Karpas-422 (cell line): ENCODE measurements at regions not wholly inside any gene's neighbourhood (a gene's known extent, or its start where the extent isn't known, plus 50 kb on each side); places are given as distances from the start of the nearest gene placed in this dataset.

Experiments
- DNase-seq: peaks from one replicate; pipeline ENCODE4 v3.0.0-alpha.2; 2015
- H2AFZ ChIP-seq: fragments of 200-600 bp; sonication (generic); 2 replicates; pipeline ENCODE4 v1.6.1; 2014; ENCODE audit warnings: antibody characterized with exemption, low read length, mixed read lengths
- H3K27ac ChIP-seq: fragments of 200-600 bp; sonication (generic); 2 replicates; pipeline ENCODE4 v1.5.1; 2014; ENCODE audit warnings: mild to moderate bottlenecking, low read length, moderate library complexity
- H3K27me3 ChIP-seq: fragments of 200-600 bp; sonication (generic); 2 replicates; pipeline ENCODE4 v1.6.1; 2014; ENCODE audit warnings: low read length, mixed read lengths
- H3K36me3 ChIP-seq: fragments of 200-600 bp; sonication (generic); 2 replicates; pipeline ENCODE4 v1.6.1; 2014; ENCODE audit warnings: low read length, mixed read lengths; ENCODE audit not compliant: insufficient read depth
- H3K4me1 ChIP-seq: fragments of 200-600 bp; sonication (generic); 2 replicates; pipeline ENCODE4 v1.6.1; 2014; ENCODE audit warnings: mild to moderate bottlenecking, low read length, mixed read lengths
- H3K4me2 ChIP-seq: fragments of 200-600 bp; sonication (generic); 2 replicates; pipeline ENCODE4 v1.6.1; 2014; ENCODE audit warnings: low read length, low read depth, mild to moderate bottlenecking; ENCODE audit not compliant: poor library complexity, severe bottlenecking
- H3K4me3 ChIP-seq: fragments of 200-600 bp; sonication (generic); 2 replicates; pipeline ENCODE4 v1.5.1; 2014; ENCODE audit warnings: mild to moderate bottlenecking, antibody characterized with exemption, low read length, mixed read lengths
- H3K79me2 ChIP-seq: fragments of 200-600 bp; sonication (generic); 2 replicates; pipeline ENCODE4 v1.6.1; 2014; ENCODE audit warnings: mild to moderate bottlenecking, low read length, mixed read lengths
- H3K9ac ChIP-seq: fragments of 200-600 bp; sonication (generic); 2 replicates; pipeline ENCODE4 v1.6.0; 2014; ENCODE audit warnings: low read length
- H3K9me2 ChIP-seq: fragments of 200-600 bp; sonication (generic), shearing (Covaris generic); replicated peaks from 2 replicates; pipeline ENCODE4 v1.6.0; 2014; ENCODE audit warnings: mild to moderate bottlenecking, low read length, moderate library complexity; ENCODE audit not compliant: insufficient read depth
- H3K9me3 ChIP-seq: fragments of 300-700, 200-600 bp; sonication (generic); 2 replicates; pipeline ENCODE4 v1.6.1; 2014; ENCODE audit warnings: low read length, mixed read lengths
- H4K20me1 ChIP-seq: fragments of 200-600 bp; sonication (generic); 2 replicates; pipeline ENCODE4 v1.6.1; 2014; ENCODE audit warnings: mild to moderate bottlenecking, antibody characterized with exemption, low read length, low read depth; ENCODE audit not compliant: insufficient read depth

DNA sequence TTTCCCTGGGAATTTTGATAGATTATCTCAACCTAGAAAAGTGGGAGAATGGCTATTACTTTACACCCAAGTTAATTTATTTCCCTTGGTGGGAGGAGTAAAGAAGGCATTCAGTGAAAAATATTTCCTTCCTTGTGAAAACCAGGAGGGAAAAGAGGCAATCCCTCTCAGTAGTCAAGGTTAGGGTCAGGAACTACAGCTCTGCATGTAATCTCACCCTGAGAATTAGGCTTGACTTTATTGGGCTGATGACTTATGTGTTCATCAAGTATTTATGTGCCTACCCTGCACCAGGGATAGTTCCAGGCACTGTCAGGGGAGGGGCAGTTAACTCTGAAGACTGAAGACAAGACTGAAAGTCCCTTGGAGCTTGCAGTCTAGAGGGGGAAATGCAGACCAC is 281.8 kb downstream of the DLEU7 start:
- H3K9me2 ChIP-seq, result no peaks in the 10 kb centered on the region
- no peak overlapping the region for H2AFZ ChIP-seq
- no peak overlapping the region for H3K4me3 ChIP-seq
- H4K20me1 ChIP-seq, result no peaks in the 10 kb centered on the region
- H3K4me2 ChIP-seq, result no peak overlapping the region
- H3K36me3 ChIP-seq, result no peaks in the 10 kb centered on the region
- no peaks in the 10 kb centered on the region for H3K79me2 ChIP-seq
- H3K27ac ChIP-seq, result no peak overlapping the region
- no peaks in the 10 kb centered on the region for H3K9me3 ChIP-seq
- H3K27me3 ChIP-seq, result 0 out of 2 replicates have a peak, but pooled peaks cover 2% of the 10 kb centered on the region
- H3K4me1 ChIP-seq, result no peaks in the 10 kb centered on the region
- no peak overlapping the region for H3K9ac ChIP-seq
- DNase-seq, result no peak

DNA sequence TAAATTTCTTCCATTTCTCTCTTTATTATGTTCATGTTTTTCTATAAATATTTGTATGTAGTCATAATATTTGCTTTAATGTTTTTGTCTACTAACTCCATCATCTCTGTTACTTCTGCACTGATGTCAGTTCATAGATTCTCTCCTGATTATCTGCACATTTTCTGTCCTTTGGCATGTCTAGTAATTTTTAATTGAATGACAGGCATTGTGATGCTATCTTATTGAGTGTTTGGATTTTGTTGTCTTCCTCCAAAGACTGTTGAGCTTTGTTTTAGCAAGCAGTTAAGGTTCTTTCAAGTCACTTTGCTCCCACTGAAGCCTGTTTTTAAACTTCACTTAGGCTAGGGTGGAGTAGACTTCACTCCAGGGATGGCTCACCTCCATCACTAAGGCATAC is 276.8 kb downstream of the DLEU7 start:
- DNase-seq, result no peak
- H3K27me3 ChIP-seq, result no peaks in the 10 kb centered on the region
- no peak overlapping the region for H3K27ac ChIP-seq
- H3K36me3 ChIP-seq, result no peaks in the 10 kb centered on the region
- H3K4me2 ChIP-seq, result no peak overlapping the region
- H3K79me2 ChIP-seq, result no peaks in the 10 kb centered on the region
- peaks cover 4% of the 10 kb centered on the region; the same call in 1 of the 2 replicates for H3K4me1 ChIP-seq
- H3K9ac ChIP-seq, result no peak overlapping the region
- H2AFZ ChIP-seq, result no peak overlapping the region
- H3K4me3 ChIP-seq, result no peak overlapping the region
- H3K9me3 ChIP-seq, result no peaks in the 10 kb centered on the region
- H4K20me1 ChIP-seq, result no peaks in the 10 kb centered on the region
- no peaks in the 10 kb centered on the region for H3K9me2 ChIP-seq

DNA sequence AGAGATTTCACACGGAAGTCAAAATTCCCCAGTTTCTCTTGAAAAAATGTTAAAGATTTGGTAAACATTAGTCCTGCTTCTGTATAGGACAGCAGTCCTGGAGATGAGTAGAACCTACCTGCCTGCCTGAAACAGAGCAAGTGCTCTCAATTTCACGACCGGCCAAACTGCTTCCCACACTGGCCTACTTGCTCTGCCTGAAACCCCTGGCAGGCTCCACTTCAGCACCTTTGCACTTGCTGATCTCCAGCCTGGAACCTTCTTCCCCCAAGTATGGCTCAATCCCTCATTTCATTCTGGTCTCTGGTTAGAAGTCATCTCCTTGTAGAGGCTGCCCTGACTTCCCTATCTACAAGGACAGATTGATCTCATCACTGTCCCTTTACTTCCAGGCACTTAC is 271.4 kb downstream of the DLEU7 start:
- H4K20me1 ChIP-seq, result no peaks in the 10 kb centered on the region
- no peak overlapping the region for H3K4me2 ChIP-seq
- H3K4me3 ChIP-seq, result no peak overlapping the region
- H3K9me3 ChIP-seq, result no peaks in the 10 kb centered on the region
- H3K79me2 ChIP-seq, result no peaks in the 10 kb centered on the region
- H3K9me2 ChIP-seq, result no peaks in the 10 kb centered on the region
- no peaks in the 10 kb centered on the region for H3K27me3 ChIP-seq
- no peaks in the 10 kb centered on the region for H3K36me3 ChIP-seq
- H3K9ac ChIP-seq, result no peak overlapping the region
- H2AFZ ChIP-seq, result no peak overlapping the region
- H3K27ac ChIP-seq, result no peak overlapping the region
- H3K4me1 ChIP-seq, result peaks cover 8% of the 10 kb centered on the region
- no peak for DNase-seq

DNA sequence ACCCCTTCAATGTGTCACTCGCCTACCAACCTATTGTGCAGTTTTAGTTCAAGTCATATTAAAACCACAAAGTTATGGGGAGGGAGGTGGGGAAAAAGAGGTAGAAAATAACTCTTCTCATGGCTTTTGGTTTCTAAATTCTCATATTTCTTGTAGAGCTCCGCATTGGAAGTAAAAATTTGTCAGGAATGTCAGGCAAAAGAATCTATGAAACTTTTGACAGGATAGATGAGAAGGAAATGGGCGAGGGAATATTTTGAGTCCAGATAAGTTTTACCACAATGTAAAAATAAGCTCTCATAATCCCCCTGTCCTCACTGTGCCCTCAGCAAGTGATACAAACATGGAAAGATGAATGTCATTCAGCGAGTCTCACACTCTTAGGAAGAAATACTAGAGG is 270.4 kb downstream of the DLEU7 start:
- H3K27me3 ChIP-seq, result no peaks in the 10 kb centered on the region
- no peaks in the 10 kb centered on the region for H3K36me3 ChIP-seq
- no peak for DNase-seq
- no peak overlapping the region for H3K4me2 ChIP-seq
- H3K79me2 ChIP-seq, result no peaks in the 10 kb centered on the region
- no peaks in the 10 kb centered on the region for H4K20me1 ChIP-seq
- H3K9me2 ChIP-seq, result no peaks in the 10 kb centered on the region
- H3K9ac ChIP-seq, result no peak overlapping the region
- no peak overlapping the region for H2AFZ ChIP-seq
- H3K27ac ChIP-seq, result no peak overlapping the region
- peaks cover 8% of the 10 kb centered on the region for H3K4me1 ChIP-seq
- no peak overlapping the region for H3K4me3 ChIP-seq
- no peaks in the 10 kb centered on the region for H3K9me3 ChIP-seq

DNA sequence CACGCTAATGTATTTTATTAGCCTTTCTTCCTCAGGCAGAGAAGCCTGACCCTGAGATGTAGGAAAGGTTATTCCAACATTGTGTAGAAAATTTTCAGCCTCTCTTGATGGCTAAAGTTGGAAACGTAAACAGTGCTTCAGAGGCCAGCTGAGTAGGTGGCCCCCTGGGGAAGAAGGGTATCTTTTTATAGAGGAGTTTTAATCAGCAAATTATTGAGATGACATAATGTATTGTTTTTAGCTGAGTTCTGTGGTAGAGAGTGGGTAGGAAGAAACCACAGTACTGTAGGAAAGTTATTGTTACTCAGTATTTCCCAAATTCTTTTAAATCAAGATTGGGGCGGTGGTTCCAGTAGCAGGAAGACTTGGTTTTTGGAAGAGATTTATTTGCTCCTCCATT is 268.8 kb downstream of the DLEU7 start:
- Histone ChIP-seq H3K9me2 (no peaks in the 10 kb centered on the region), H3K9me3 (no peaks in the 10 kb centered on the region), H3K27ac (no peak overlapping the region), H2AFZ (no peak overlapping the region), H3K36me3 (no peaks in the 10 kb centered on the region), H4K20me1 (no peaks in the 10 kb centered on the region), H3K4me3 (no peak overlapping the region), H3K79me2 (no peaks in the 10 kb centered on the region), H3K27me3 (no peaks in the 10 kb centered on the region), H3K4me2 (no peak overlapping the region), H3K4me1 (peaks cover 8% of the 10 kb centered on the region), H3K9ac (no peak overlapping the region)
- DNase-seq, result no peak

DNA sequence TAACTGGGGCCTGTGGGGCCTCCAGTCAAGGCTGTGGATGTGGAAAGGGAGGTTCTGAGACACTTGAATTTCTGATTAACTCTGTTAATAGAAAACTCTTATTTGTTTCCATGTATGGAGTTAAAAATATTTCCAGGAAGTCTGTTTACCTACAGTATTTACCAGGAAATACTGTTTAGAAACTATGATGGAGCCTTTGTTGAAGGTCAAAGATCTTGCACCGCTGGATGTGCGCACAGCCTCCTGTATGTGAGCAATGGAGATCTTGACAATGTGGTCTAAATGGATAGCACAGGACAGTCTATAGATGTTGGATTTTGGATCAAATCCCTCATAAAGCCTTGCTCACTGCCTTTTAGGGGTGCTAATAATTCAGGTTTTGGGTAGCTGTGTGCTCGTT is 268.4 kb downstream of the DLEU7 start:
- no peak for DNase-seq
- no peaks in the 10 kb centered on the region for H3K79me2 ChIP-seq
- H2AFZ ChIP-seq, result no peak overlapping the region
- H3K27ac ChIP-seq, result no peak overlapping the region
- H3K4me1 ChIP-seq, result peaks cover 7% of the 10 kb centered on the region
- no peaks in the 10 kb centered on the region for H3K36me3 ChIP-seq
- no peaks in the 10 kb centered on the region for H4K20me1 ChIP-seq
- no peak overlapping the region for H3K9ac ChIP-seq
- no peaks in the 10 kb centered on the region for H3K9me3 ChIP-seq
- no peaks in the 10 kb centered on the region for H3K27me3 ChIP-seq
- no peak overlapping the region for H3K4me3 ChIP-seq
- H3K9me2 ChIP-seq, result no peaks in the 10 kb centered on the region
- H3K4me2 ChIP-seq, result no peak overlapping the region

DNA sequence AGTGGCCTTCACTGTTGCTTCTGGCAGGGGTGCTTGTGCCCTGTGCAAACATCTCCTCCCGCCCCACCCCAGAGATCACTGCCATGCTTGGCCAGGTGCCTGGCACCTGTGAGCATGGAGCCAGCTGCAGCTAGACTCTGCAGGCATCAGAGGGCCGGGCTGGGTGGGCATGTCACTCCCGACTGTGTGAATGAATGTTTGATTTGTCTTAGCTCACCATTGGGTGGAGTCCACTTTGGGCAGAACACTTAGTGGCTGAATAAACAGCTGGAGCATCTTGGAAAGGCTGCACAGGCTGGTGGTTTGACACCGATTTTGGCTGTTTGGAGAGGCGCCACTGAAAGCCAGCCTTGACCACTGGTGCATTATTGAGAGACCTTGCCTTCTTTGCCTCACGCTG is 267.3 kb downstream of the DLEU7 start:
- Histone ChIP-seq H2AFZ (no peak overlapping the region), H4K20me1 (no peaks in the 10 kb centered on the region), H3K9ac (no peak overlapping the region), H3K9me3 (no peaks in the 10 kb centered on the region), H3K27me3 (no peaks in the 10 kb centered on the region), H3K27ac (no peak overlapping the region), H3K4me2 (no peak overlapping the region), H3K4me1 (peaks cover 5% of the 10 kb centered on the region), H3K9me2 (no peaks in the 10 kb centered on the region), H3K79me2 (no peaks in the 10 kb centered on the region), H3K4me3 (no peak overlapping the region), H3K36me3 (no peaks in the 10 kb centered on the region)
- DNase-seq, result no peak

DNA sequence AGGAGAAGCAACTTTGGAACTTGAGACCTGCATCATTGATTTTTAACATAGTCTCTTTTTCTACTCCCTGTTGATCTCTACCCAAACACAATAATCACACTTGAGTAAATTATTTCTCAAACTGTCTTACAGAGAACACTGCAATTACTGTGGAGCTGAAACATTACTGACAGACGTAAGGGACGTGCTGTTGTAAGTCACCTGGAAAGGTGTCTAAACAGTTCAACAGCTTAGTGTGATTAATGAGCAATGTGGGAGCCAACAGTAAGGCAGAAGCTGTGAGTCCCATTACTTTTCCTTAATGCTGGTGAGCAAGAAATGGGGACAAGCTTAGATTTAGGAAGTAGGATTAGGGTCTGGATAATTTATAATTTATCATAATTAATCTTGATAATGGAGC is 265.7 kb downstream of the DLEU7 start:
- Histone ChIP-seq H3K27me3 (no peaks in the 10 kb centered on the region), H3K4me1 (peaks cover 5% of the 10 kb centered on the region), H3K4me2 (no peak overlapping the region), H3K36me3 (no peaks in the 10 kb centered on the region), H2AFZ (no peak overlapping the region), H3K4me3 (no peak overlapping the region), H3K79me2 (no peaks in the 10 kb centered on the region), H3K9ac (no peak overlapping the region), H3K27ac (no peak overlapping the region), H3K9me3 (no peaks in the 10 kb centered on the region), H4K20me1 (no peaks in the 10 kb centered on the region), H3K9me2 (no peaks in the 10 kb centered on the region)
- no peak for DNase-seq

DNA sequence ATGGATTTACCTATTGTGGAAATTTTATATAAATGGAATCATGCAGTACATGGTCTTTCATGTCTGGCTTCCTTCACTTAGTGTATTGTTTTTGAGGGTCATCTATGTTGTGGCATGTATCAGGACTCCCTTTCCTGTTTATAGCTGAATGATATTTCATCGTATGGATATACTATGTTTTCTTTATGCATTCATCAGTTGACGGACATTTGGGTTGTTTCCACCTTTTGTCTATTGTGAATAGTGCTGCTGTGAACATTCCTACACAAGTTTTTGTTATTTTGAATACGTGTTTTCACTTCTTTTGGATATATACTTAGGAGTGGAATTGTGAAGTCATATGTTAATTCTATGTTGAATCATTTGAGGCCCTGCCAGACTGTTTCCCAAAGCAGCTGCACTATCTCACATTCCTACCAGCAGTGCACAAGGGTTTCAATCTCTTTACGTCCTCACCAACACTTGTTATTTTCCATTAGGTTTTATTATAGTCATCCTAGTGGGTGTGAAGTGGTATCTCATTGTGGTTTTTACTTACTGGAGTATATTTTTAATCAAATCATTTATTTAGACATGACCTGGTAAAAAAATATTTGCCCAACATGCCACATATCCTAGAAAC is 262.7 kb downstream of the DLEU7 start:
- no peaks in the 10 kb centered on the region for H4K20me1 ChIP-seq
- no peaks in the 10 kb centered on the region for H3K9me3 ChIP-seq
- no peaks in the 10 kb centered on the region for H3K79me2 ChIP-seq
- H3K36me3 ChIP-seq, result no peaks in the 10 kb centered on the region
- no peak overlapping the region for H2AFZ ChIP-seq
- DNase-seq, result no peak
- no peak overlapping the region for H3K4me2 ChIP-seq
- H3K4me1 ChIP-seq, result peaks cover 6% of the 10 kb centered on the region
- H3K4me3 ChIP-seq, result no peak overlapping the region
- H3K27ac ChIP-seq, result no peak overlapping the region
- H3K9me2 ChIP-seq, result no peaks in the 10 kb centered on the region
- no peak overlapping the region for H3K9ac ChIP-seq
- no peaks in the 10 kb centered on the region for H3K27me3 ChIP-seq
